ENCODE measurements at regions not wholly inside any gene's neighbourhood (a gene's known extent, or its start where the extent isn't known, plus 50 kb on each side); places are given as distances from the start of the nearest gene placed in this dataset.

- H2AFZ ChIP-seq (ENCODE audit: low read depth), result no peak overlapping the region
- no peak overlapping the region for H3K4me2 ChIP-seq
- H4K20me1 ChIP-seq (ENCODE audit: insufficient read depth), result no peaks in the 10 kb centered on the region
- no peak overlapping the region for H3K4me3 ChIP-seq (IDR thresholded peaks at IDR 0.05; ENCODE audit: insufficient read depth, low read depth, low read length)
- no peaks in the 10 kb centered on the region for H3K4me1 ChIP-seq (ENCODE audit: low read depth, poor library complexity, severe bottlenecking)
- no peaks in the 10 kb centered on the region for H3K27me3 ChIP-seq (ENCODE audit: insufficient read depth, low read depth)
- H3K79me2 ChIP-seq (ENCODE audit: insufficient read depth, low read depth), result no peaks in the 10 kb centered on the region
- H3K36me3 ChIP-seq (ENCODE audit: insufficient read depth), result no peaks in the 10 kb centered on the region
- no peak for TF ChIP-seq CTCF (conservative IDR thresholded peaks at IDR 0.05; ENCODE audit: low read depth, low read length)
- no peak overlapping the region for H3K9ac ChIP-seq
- no peak overlapping the region for H3K27ac ChIP-seq
Measured at GRCh38 chr1:218575856-218576255, 230.7 kb downstream of the TGFB2 start.

GRCh38 chr1:218582646-218583045 lies 237.5 kb downstream of the TGFB2 start:
- no peaks in the 10 kb centered on the region for H4K20me1 ChIP-seq (ENCODE audit: insufficient read depth)
- H3K27ac ChIP-seq, result no peak overlapping the region
- no peak overlapping the region for H3K4me2 ChIP-seq
- no peaks in the 10 kb centered on the region for H3K4me1 ChIP-seq (ENCODE audit: low read depth, poor library complexity, severe bottlenecking)
- TF ChIP-seq CTCF (conservative IDR thresholded peaks at IDR 0.05; ENCODE audit: low read depth, low read length), result no peak
- H3K9ac ChIP-seq, result no peak overlapping the region
- no peak overlapping the region for H2AFZ ChIP-seq (ENCODE audit: low read depth)
- no peak overlapping the region for H3K4me3 ChIP-seq (IDR thresholded peaks at IDR 0.05; ENCODE audit: insufficient read depth, low read depth, low read length)
- H3K36me3 ChIP-seq (ENCODE audit: insufficient read depth), result no peaks in the 10 kb centered on the region
- H3K79me2 ChIP-seq (ENCODE audit: insufficient read depth, low read depth), result no peaks in the 10 kb centered on the region
- no peaks in the 10 kb centered on the region for H3K27me3 ChIP-seq (ENCODE audit: insufficient read depth, low read depth)

GRCh38 chr1:218584418-218585155 lies 239.5 kb downstream of the TGFB2 start:
- Histone ChIP-seq H3K4me3 (IDR thresholded peaks at IDR 0.05; ENCODE audit: insufficient read depth, low read depth, low read length) (no peak overlapping the region), H2AFZ (ENCODE audit: low read depth) (no peak overlapping the region), H3K4me1 (ENCODE audit: low read depth, poor library complexity, severe bottlenecking) (no peaks in the 10 kb centered on the region), H3K79me2 (ENCODE audit: insufficient read depth, low read depth) (no peaks in the 10 kb centered on the region), H3K36me3 (ENCODE audit: insufficient read depth) (no peaks in the 10 kb centered on the region), H4K20me1 (ENCODE audit: insufficient read depth) (no peaks in the 10 kb centered on the region), H3K27me3 (ENCODE audit: insufficient read depth, low read depth) (no peaks in the 10 kb centered on the region), H3K27ac (no peak overlapping the region), H3K9ac (no peak overlapping the region), H3K4me2 (no peak overlapping the region)
- TF ChIP-seq CTCF (conservative IDR thresholded peaks at IDR 0.05; ENCODE audit: low read depth, low read length), result no peak

- Histone ChIP-seq H3K27me3 (ENCODE audit: insufficient read depth, low read depth) (no peaks in the 10 kb centered on the region), H2AFZ (ENCODE audit: low read depth) (no peak overlapping the region), H3K27ac (no peak overlapping the region), H4K20me1 (ENCODE audit: insufficient read depth) (no peaks in the 10 kb centered on the region), H3K79me2 (ENCODE audit: insufficient read depth, low read depth) (no peaks in the 10 kb centered on the region), H3K4me2 (no peak overlapping the region), H3K9ac (no peak overlapping the region), H3K4me3 (IDR thresholded peaks at IDR 0.05; ENCODE audit: insufficient read depth, low read depth, low read length) (no peak overlapping the region), H3K36me3 (ENCODE audit: insufficient read depth) (no peaks in the 10 kb centered on the region), H3K4me1 (ENCODE audit: low read depth, poor library complexity, severe bottlenecking) (no peaks in the 10 kb centered on the region)
- no peak for TF ChIP-seq CTCF (conservative IDR thresholded peaks at IDR 0.05; ENCODE audit: low read depth, low read length)
Measured at GRCh38 chr1:218585511-218586184, 240.5 kb downstream of the TGFB2 start.

Data from KMS-11 (cell line).